ENCODE measurements at regions not wholly inside any gene's neighbourhood (a gene's known extent, or its start where the extent isn't known, plus 50 kb on each side); places are given as distances from the start of the nearest gene placed in this dataset.

GRCh38 chr4:66653937-66654336, 891.4 kb downstream of the CENPC start:
- no peak for TF ChIP-seq EZH2phosphoT487 (IDR thresholded peaks at IDR 0.05; ENCODE audit: borderline replicate concordance, low read depth, low read length)
- TF ChIP-seq CTCF (conservative IDR thresholded peaks at IDR 0.05; ENCODE audit: low read length) = no peak

All from OCI-LY7 (cell line).